D721Med (cell line): ENCODE measurements at regions not wholly inside any gene's neighbourhood (a gene's known extent, or its start where the extent isn't known, plus 50 kb on each side); places are given as distances from the start of the nearest gene placed in this dataset.

Experiments used
- DNase-seq: peaks from one replicate; pipeline ENCODE4 v3.0.0; 2011; ENCODE audit warnings: low spot score; ENCODE audit not compliant: insufficient read length
- FAIRE-seq: peaks from 2 replicates; lab custom pipeline; 2011; peaks lifted over from hg19 to GRCh38; lab: Jason Lieb, UNC
- TF ChIP-seq, protein P1 (sequence below): IDR thresholded peaks from 2 replicates; pipeline ENCODE4 v1.5.1; 2012; ENCODE audit warnings: mild to moderate bottlenecking, control low read depth; ENCODE audit not compliant: insufficient read depth; ENCODE audit errors: missing control alignments

DNA sequence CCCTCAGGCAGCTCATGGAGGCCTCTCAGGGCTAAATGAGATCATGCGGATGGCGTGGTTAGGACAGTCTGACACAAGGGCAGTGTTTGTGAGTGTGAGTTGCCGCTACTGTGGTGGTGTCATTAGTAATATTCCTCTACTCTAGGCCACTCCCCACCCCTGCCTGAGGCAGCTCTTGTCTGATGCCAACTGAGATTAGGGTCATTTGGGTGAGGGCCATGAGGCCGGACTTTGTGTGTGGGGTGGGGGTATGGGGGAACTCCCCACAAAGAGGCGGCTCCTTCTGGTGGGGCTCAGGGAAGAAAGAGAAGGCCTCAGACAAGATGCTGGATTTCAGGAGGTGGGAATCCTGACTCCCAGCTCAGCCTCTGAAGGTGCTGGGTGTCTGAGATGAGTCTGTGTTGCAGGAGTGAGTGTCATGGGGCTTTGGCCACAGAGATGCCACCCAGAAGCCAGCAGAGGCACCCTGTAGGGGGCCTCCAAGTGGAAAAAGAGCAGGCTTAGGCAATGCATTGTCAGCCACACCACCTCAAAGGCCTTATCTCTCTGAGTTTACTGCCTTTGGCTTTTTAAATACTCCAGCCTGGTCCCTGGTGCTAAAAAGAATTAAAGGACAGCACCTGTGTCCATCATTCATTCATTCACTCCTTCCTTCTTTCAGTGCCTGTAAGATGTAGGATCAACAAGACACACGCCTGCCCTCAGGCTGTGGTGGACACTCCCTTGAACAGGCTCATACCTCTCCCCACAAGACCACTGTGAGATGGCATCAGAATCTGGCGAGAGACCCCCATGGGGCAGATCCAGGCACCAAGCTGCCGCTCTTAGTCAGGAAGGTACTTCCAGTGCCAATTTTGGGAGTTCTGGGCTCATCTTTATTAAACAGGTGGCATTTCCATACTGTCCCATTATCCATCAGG, 175.2 kb downstream of the MRPL14 start:
- no peak for FAIRE-seq
- TF ChIP-seq, protein P1, sequence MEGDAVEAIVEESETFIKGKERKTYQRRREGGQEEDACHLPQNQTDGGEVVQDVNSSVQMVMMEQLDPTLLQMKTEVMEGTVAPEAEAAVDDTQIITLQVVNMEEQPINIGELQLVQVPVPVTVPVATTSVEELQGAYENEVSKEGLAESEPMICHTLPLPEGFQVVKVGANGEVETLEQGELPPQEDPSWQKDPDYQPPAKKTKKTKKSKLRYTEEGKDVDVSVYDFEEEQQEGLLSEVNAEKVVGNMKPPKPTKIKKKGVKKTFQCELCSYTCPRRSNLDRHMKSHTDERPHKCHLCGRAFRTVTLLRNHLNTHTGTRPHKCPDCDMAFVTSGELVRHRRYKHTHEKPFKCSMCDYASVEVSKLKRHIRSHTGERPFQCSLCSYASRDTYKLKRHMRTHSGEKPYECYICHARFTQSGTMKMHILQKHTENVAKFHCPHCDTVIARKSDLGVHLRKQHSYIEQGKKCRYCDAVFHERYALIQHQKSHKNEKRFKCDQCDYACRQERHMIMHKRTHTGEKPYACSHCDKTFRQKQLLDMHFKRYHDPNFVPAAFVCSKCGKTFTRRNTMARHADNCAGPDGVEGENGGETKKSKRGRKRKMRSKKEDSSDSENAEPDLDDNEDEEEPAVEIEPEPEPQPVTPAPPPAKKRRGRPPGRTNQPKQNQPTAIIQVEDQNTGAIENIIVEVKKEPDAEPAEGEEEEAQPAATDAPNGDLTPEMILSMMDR = no peak

DNA sequence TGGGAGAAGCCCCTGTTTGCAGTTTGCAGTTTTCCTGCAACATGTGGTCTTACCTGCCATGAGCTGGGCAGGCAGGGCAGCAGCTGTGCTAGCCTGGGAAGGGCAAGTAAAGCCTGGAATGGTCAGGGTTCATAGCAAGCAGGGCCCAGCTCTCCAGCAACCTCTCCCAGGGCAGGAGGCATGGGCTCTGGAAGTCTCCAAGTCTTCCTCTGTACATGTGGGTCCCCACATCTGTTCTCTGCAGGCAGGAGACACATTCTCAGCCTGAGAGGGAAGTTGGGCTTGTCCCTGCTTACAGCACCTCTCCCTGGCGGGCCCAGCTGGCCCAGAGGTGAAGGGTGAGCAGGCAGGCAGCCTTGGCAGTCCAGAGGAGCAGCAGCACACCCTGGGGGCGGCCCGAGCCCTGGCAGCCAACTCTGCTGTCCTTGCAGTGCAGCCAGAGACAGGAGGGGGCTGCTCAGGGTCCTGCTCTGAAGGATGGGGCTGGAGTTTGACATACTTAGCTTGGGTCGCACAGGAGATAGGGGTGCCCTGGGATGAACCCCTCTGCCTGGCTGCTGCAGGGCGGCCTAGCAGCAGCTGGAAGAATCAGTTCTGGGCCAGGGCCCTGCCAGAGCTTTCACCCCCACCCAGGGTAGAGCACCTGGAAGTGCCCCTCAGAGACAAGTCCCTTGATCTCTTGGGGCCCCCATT, 176.0 kb downstream of the MRPL14 start:
- DNase-seq (no peak), FAIRE-seq (no peak)
- TF ChIP-seq, protein P1 = peak; percentile 43

More for the DNA sequence above, 175.2 kb downstream of the MRPL14 start:
- DNase-seq = no peak

DNA sequence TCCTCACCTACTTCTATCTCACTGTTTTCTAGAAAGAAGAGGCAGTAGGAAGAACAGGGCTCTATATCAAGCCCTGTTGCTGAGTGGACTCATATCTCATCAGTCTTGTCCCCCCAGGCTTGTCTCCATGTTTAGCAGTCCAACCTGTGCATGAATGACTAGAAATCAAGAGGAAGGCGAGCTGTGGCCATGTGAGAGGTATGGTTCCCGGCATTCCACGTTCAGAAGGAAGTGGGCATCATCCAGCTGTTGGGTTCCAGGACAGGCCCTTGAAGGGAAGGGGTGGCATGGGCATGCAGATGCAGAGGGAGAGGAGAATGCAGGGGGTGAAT, 176.6 kb downstream of the MRPL14 start:
- DNase-seq (no peak), FAIRE-seq (no peak)
- TF ChIP-seq, protein P1 = no peak

- TF ChIP-seq, protein P1 = no peak
- FAIRE-seq (no peak), DNase-seq (no peak)
Observed at GRCh38 chr6:43950051-43950605, 177.1 kb downstream of the MRPL14 start.

- no peak for FAIRE-seq
Observed at GRCh38 chr6:43949551-43949991, 177.7 kb downstream of the MRPL14 start.

DNA sequence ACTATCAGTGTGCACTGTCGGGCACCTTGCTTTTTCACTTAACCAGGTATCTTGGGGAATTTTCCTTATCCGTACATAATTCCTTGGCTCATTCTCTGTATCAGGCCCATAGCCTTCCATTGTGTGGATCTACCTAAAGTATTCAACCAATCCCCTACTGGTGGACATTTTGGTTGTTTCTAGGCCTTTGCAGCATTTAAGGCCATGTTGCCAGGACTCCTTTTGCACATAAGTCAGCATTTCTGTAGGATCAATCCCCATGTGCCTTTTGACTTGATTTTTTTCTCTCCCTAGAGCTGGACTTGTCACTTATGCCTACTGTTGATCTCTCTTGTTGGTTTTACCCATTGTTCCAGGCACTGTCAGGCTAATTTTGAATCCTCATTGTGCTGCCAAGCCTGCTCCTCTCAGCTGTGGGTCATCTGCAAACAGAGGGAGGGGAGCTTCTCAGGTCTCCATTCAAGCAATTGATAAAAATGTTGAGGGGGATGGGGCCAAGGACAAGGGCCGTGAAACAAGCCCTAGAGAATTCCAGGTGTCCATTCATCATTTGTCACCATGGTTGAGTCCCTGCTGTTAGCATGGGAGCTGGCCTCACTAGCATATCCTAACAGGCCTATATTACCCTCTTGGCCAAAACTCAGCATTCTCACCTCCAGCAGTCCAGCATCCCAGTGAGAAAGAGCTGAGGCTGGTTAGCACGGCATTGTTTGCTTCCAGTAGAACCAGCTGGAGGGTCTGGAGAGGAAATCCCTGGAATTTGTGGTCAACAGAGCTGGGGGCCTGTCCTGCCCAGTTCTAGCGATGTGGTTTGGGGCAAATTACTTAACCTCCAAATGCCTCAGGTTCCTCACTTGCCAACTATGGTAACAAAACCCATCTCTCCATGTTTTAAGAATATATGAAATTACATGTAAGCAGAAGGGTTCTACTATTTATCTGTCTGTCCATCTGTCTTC, 178.4 kb downstream of the MRPL14 start:
- TF ChIP-seq, protein P1 = no peak
- FAIRE-seq (no peak), DNase-seq (no peak)

More at GRCh38 chr6:43949551-43949991, 177.7 kb downstream of the MRPL14 start:
- TF ChIP-seq, protein P1 = no peak
- DNase-seq = no peak
